ENCODE measurements at regions not wholly inside any gene's neighbourhood (a gene's known extent, or its start where the extent isn't known, plus 50 kb on each side); places are given as distances from the start of the nearest gene placed in this dataset.
"Not testable (repeated sequence)": the region's sequence is repeated elsewhere in the genome, so short reads cannot be mapped to it uniquely, and the experiment has no call there.

DNA sequence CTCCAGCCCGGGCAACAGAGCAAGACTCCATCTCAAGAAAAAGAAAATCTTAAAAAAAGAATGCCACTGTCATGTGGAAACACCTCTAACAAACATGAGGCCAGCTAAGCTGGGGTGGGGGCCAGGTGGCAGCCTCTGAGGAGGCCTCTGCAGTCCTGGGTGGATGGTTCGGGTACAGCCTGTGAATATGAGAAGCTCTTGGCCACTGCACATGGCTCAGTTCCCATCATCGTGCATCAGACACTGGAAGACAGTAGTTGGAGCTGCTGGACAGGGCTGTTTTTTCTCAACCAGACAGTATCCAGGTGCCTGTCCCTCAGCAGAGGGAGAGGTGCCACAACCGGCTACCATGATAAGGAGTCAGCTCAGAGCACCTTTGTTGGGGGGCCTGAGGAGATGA lies 67.9 kb upstream of the PLGLB2 start:
- not testable (repeated sequence) for DNase-seq (ENCODE audit: low read depth)

DNA sequence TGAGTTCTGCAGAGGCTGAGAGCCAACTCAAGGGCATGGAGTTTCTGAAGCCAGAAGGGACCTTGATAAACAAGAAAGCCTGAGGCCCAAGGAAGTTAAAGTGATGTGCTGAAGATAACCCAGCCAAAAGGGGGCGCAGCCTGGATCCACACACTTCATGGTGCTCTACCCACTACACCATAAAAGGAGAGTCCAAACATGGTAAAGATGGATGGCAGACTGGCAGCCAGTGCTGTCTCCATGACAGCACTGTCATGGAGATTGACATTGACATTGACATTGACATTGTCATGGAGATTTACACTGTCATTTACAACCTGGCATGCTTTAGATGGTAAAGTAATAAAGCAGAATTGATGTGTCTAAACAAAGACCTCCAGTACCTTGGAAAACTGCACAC lies 67.2 kb upstream of the PLGLB2 start:
- not testable (repeated sequence) for DNase-seq (ENCODE audit: low read depth)

DNA sequence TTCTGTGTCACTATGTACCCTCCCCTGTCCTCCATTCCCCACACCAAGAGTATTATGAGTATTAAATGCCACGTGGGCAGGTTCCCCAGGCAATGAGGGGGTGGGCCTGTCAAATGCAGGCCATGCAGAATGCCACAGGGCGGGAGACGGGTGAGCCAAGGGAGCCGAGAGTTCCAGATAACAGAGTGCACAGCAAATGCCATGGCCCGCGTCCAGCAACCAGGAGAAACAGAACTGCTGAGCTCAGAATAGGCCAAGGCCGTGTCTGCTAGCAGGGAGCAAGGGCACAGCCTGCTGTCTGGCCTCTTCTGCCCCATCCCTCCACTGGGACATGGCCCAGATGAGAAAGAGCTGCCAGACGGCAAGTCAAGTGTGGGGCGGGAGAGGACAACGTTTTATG lies 64.4 kb upstream of the PLGLB2 start:
- not testable (repeated sequence) for DNase-seq (ENCODE audit: low read depth)

DNA sequence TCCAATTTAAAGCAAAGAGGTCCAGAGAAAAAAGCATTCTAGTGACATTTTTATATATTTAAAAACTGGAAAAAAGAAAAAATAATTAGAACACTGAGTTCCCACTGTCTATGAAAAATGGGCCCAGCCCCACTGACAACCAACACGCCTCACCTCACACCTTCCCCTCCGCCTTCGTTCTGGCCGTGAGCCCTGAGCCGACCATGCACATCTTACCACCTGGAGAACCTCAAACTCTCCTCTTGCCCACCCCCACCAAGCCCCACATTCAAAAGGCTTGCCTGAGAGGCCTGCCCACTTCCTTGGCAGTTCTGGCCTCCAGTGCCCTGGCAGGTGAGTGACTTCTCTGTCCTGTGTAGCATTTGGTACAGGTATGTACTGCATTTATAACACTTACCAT lies 63.9 kb upstream of the PLGLB2 start:
- DNase-seq (ENCODE audit: low read depth) = not testable (repeated sequence)

DNA sequence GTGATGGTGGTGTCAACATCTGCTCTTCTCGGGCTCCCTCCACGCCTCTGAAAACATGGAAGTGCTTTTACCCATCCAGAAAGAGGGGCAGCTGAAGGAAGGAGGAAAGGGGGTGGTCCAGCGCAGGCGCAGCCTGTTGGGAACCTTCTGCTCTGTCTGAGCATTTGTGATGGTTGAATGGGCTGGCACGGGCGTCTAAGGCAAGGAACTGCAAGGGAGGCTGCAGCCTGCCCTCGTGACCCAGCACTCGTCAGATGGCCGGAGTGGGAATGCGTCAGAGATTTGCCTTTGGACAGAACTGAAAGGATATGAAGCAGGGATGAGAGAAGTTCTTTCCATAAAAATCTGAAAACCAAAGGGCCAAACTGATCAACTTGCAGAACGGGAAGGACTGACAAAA lies 62.3 kb upstream of the PLGLB2 start:
- not testable (repeated sequence) for DNase-seq (ENCODE audit: low read depth)

DNA sequence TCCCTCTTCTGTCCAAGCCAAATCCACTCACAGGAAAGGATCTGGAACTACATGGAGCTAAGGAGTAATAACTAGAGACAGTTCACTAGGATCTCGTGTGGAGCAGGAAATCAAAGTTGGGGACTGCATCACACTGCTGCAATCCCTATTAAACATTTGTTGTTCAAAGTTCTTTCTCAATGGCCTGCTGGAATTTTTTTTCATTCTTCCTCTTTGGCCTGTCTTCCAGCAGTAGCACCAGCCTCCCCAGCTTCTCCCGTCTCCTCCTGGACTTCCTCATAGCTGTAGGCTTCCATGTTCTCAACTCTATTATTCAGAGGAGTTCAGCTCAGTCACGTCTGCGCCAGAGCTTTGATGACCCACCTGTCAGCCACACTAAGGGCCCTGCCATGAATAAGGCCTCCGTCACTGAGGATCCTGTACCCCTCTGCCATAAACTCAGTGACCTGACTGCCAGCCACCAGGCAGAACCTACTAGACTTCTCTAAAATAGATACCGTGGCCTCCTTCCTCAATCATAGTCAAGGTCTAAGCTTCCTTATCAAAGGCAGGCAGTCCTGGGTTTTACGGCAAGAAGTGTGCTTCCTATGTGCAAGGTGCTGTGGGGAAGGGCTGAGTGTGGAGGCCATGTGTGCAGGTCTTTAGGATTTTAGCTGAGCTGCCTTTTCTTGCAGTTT lies 60.9 kb upstream of the PLGLB2 start:
- DNase-seq (ENCODE audit: low read depth) = not testable (repeated sequence)

DNA sequence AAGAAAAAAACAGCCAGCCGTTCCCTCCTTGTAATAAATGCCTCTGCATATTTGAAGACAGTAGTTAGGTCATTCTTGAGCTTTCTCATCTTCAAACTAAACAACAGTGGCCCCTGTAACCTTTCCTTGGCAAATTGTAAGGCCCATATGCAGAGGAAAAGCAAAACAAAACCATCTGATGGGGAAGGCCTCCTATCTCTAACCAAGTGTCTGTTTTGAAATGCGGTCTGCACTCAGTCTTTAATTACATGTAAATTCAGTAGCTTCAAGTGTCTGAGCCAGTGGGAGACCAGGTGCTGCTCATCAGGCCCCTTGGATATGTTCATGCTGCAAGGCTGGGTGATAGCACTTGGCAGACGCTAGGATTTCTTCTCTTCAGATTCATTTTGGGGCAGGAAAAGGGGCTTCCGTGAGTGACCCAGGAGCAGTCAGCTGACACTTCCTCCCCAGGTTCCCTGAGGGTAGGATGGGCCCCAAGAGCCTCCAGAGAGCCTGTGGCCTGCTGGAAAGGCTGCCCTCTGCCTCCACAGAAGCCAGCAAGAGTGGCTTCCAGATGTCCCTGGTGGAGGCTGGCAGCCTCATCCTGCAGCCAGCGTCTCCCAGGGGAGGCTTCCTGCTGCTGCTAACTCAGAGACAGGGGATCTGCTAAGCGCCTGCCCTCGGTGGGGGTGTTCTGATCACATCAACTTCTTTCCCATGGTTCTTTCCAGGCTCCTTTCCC lies 60.2 kb upstream of the PLGLB2 start:
- not testable (repeated sequence) for DNase-seq (ENCODE audit: low read depth)

DNA sequence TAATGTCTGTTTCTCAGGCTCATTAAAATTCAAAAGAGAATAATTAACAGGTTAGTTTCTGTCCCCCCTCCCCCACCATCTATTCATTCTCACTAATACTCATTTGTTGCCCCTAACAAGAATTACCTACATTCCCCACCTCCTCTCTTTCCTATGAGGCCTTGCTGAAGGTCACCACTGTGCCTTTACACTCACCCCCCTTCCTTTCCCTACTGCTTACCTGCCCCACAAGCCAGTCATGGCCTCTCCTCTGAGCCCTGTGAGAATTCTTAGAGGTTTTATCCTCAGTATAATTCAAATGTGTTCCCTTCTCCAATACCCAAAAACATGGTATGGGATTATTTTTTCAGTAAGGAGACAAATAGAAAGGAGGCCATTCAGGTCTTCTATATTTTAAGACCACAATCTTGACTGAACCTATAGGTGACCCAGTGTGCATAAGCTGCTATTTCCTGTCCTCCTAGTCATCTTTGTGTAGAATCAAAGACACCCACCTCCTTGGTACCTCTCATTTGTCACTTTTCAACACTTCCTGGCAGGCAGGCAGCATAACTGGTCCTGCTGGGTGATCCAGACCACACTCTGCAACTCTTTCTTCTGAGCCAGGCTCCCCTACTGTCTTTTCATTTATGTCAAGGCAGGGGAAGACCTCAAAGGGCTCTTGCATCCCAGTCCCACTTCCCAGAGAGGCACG lies 55.8 kb upstream of the PLGLB2 start:
- not testable (repeated sequence) for DNase-seq (ENCODE audit: low read depth)

DNA sequence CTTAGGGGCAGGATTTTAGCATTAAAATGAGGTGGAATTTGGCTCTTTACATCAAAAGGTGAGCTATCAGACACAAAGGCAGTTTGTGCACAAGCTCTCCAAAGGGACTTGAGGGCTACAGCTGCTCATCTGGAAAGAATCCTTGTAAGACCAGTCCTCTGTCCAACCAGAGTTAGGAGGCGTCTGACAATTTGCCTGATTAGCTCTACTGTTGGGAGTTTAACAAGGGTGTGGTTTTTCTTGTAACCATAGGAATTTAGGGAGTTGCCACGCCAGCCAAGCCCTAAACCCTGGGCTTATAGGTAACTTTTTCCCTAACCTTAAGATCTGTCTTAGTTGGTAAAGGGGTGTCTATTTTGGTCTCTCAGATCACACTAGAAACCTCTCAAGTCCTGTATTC lies 55.0 kb upstream of the PLGLB2 start:
- DNase-seq (ENCODE audit: low read depth) = not testable (repeated sequence)

DNA sequence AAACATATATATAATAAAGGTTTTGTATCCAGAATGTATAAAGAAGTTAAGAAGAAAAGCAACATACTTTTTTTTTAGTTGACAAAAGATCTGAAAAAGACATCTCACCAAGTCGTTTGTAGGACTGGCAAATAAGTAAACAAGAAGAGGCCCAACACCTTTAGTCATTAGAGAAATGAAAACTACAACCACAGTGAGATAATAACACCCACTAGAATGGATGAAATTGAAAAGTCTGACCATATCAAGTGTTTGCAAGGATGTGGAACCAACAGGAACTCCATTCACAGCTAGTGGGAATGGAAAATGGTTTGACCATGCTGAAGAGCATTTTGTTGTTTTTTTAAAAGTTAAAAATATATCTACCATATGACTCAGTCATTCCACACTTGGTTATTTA lies 54.0 kb upstream of the PLGLB2 start:
- not testable (repeated sequence) for DNase-seq (ENCODE audit: low read depth)

DNA sequence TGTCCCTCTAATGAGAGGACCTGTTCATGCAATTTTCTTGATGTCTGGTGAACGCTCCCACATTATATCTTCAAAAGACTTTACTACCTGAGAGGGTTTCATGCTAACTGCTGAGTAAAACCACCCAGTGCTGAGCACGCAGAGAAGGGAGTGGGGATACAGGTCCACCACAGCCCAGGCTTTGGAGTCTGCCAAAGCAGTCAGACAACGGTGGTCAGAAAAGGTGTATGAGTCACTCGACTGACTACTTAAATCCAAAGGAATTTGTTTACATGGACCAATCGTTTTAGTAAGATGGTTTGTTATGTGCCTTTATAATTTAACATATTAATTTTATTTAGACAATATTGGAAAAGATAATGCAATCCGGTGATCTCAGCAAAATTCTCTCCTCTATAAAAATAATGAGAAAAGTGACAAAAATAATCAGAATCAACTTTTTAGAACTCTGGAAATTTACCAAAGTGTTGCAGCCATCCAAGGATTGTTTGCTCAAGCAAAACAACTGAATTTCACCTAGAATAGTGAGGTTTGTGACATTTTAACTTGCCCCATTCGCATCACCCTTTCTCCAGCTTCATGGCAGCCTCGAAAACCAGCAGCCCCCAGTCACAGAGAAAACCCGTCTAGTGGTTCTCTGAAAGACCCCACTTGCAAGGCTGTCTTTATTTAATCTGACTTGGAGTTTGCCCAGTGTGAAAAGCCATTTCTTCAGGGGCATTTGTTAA lies 52.1 kb upstream of the PLGLB2 start:
- not testable (repeated sequence) for DNase-seq (ENCODE audit: low read depth)

Measured in activated T-cell treated with anti-CD3 and anti-CD28 coated beads for 24 hours (primary cell).